Naive thymus-derived CD4-positive, alpha-beta T cell (primary cell): ENCODE measurements at regions not wholly inside any gene's neighbourhood (a gene's known extent, or its start where the extent isn't known, plus 50 kb on each side); places are given as distances from the start of the nearest gene placed in this dataset.

ENCODE experiments used
- ATAC-seq: fragments of 150-1000 bp; cut with Tn5 transposase; 2 replicates; pipeline ENCODE4 v1.10.0; 2021; ENCODE audit warnings: mild to moderate bottlenecking, moderate library complexity
- CTCF ChIA-PET: fragments of 350-600 bp; sonication (Branson Sonifier 250); formaldehyde crosslinking; loops from one replicate; lab custom pipeline; 2021; ENCODE audit warnings: antibody characterized with exemption; lab: Charles Lee
- POLR2A ChIA-PET: fragments of 350-600 bp; sonication (Branson Sonifier 250); formaldehyde crosslinking; loops from one replicate; lab custom pipeline; 2021; ENCODE audit warnings: antibody characterized with exemption, inconsistent platforms; lab: Charles Lee
- DNase-seq, 9 donors: peaks; one replicate each; pipeline versions ENCODE4 v3.0.0 to v3.0.0-alpha.2; 2020 to 2022; ENCODE audit warnings: mixed read lengths in 1 of 9
- H3K27ac ChIP-seq: one replicate; pipeline ENCODE4 v1.7.0; 2013; ENCODE audit warnings: mild to moderate bottlenecking, low read depth, low read length, moderate library complexity
- H3K27me3 ChIP-seq, 2 donors: one replicate each; pipeline ENCODE4 v1.7.0; 2013; ENCODE audit warnings: low read length in 2 of 2, mild to moderate bottlenecking in 2 of 2, moderate library complexity in 2 of 2; ENCODE audit not compliant: control insufficient read depth in 2 of 2, insufficient read depth in 2 of 2
- H3K36me3 ChIP-seq, 3 experiments: 1 replicate in 2 of 3; 2 replicates in 1 of 3; pipeline ENCODE4 v1.7.0; 2013; ENCODE audit warnings: low read length in 3 of 3, mild to moderate bottlenecking in 3 of 3, moderate library complexity in 1 of 3; ENCODE audit not compliant: insufficient read depth in 3 of 3, control insufficient read depth in 2 of 3
- H3K4me1 ChIP-seq, 2 donors: one replicate each; pipeline ENCODE4 v1.7.0; 2013; ENCODE audit warnings: low read length in 2 of 2, mild to moderate bottlenecking in 2 of 2, moderate library complexity in 1 of 2; ENCODE audit not compliant: control insufficient read depth in 2 of 2, insufficient read depth in 2 of 2
- H3K4me3 ChIP-seq: 2 replicates; pipeline ENCODE4 v1.7.0; 2013; ENCODE audit warnings: mild to moderate bottlenecking, low read length
- H3K9me3 ChIP-seq, 3 experiments: 1 replicate in 2 of 3; 2 replicates in 1 of 3; pipeline ENCODE4 v1.7.0; 2013; ENCODE audit warnings: low read length in 3 of 3; ENCODE audit not compliant: control insufficient read depth in 2 of 3
- H3K27ac Mint-ChIP-seq, 9 donors: one replicate each; pipeline ENCODE4 v1.8.0; 2020 to 2022; ENCODE audit warnings: mixed read lengths in 9 of 9, mild to moderate bottlenecking in 8 of 9, moderate library complexity in 5 of 9, inconsistent platforms in 2 of 9
- H3K27me3 Mint-ChIP-seq, 5 donors: one replicate each; pipeline ENCODE4 v1.8.0; 2021 to 2022; ENCODE audit warnings: mixed read lengths in 5 of 5, mild to moderate bottlenecking in 1 of 5
- H3K36me3 Mint-ChIP-seq, 5 donors: one replicate each; pipeline ENCODE4 v1.8.0; 2020 to 2022; ENCODE audit warnings: mixed read lengths in 5 of 5, mild to moderate bottlenecking in 3 of 5, inconsistent platforms in 1 of 5
- H3K4me1 Mint-ChIP-seq, 7 donors: one replicate each; pipeline ENCODE4 v1.8.0; 2020 to 2022; ENCODE audit warnings: mixed read lengths in 7 of 7, mild to moderate bottlenecking in 3 of 7, inconsistent platforms in 1 of 7
- H3K4me3 Mint-ChIP-seq, 10 donors: one replicate each; pipeline ENCODE4 v1.8.0; 2020 to 2022; ENCODE audit warnings: mild to moderate bottlenecking in 10 of 10, mixed read lengths in 10 of 10, moderate library complexity in 6 of 10, inconsistent platforms in 2 of 10
- H3K9me3 Mint-ChIP-seq, 11 donors: one replicate each; pipeline ENCODE4 v1.8.0; 2020 to 2022; ENCODE audit warnings: mixed read lengths in 11 of 11, mild to moderate bottlenecking in 4 of 11, inconsistent platforms in 1 of 11, moderate library complexity in 1 of 11
- intact Hi-C, 2 donors: fragments of 100-400 bp; cut with micrococcal nuclease; formaldehyde crosslinking; loops; one replicate each; pipeline ENCODE4 v1.15.1; 2023

- H3K27me3 Mint-ChIP-seq = no peaks in the 10 kb centered on the region
- DNase-seq = no peak
- Histone ChIP-seq H3K27ac (no peak overlapping the region), H3K4me1 (no peaks in the 10 kb centered on the region), H3K27me3 (no peaks in the 10 kb centered on the region), H3K9me3 (no peaks in the 10 kb centered on the region), H3K36me3 (no peaks in the 10 kb centered on the region), H3K4me3 (no peak overlapping the region)
- H3K4me3 Mint-ChIP-seq = no peak overlapping the region
- no peak overlapping the region for H3K27ac Mint-ChIP-seq
- intact Hi-C loops = no loop called here
- CTCF ChIA-PET = no interaction called here
- peaks cover 0 to 11% (median 0%) of the 10 kb centered on the region in 11 donors for H3K9me3 Mint-ChIP-seq
- no peaks in the 10 kb centered on the region for H3K36me3 Mint-ChIP-seq
- no peak for ATAC-seq
- POLR2A ChIA-PET = no interaction called here
- H3K4me1 Mint-ChIP-seq = no peaks in the 10 kb centered on the region
Measured at GRCh38 chr7:46414946-46415345, 493.9 kb upstream of the IGFBP3 start.

DNA sequence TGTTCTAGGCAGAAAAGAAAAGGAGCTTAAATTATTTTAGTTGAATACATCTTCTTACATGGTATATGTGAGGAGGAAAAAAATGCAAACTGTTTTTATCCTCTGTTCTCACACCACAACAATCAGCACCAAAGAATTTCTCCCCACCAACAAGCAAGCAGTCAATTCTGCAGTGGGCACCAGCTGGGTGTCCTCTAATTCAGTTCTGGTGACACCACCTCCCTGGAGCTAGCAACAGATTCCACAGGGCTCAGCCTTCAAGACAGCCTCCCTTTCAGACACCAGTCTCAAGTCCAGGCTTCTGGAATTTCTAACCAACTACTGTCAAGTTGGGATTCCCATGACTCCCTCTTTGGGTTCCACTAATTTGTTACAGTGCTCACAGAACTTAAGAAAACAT lies 490.2 kb upstream of the IGFBP3 start:
- Histone ChIP-seq H3K36me3 (no peaks in the 10 kb centered on the region), H3K27ac (no peak overlapping the region), H3K27me3 (no peaks in the 10 kb centered on the region), H3K4me1 (no peaks in the 10 kb centered on the region), H3K9me3 (no peaks in the 10 kb centered on the region), H3K4me3 (no peak overlapping the region)
- ChIA-PET CTCF (no interaction called here), POLR2A (no interaction called here)
- H3K4me3 Mint-ChIP-seq = no peak overlapping the region
- intact Hi-C loops = no loop called here
- ATAC-seq (no peak), DNase-seq (no peak)
- no peaks in the 10 kb centered on the region for H3K4me1 Mint-ChIP-seq
- H3K27ac Mint-ChIP-seq = no peak overlapping the region
- peaks cover 0 to 5% (median 0%) of the 10 kb centered on the region in 5 donors for H3K27me3 Mint-ChIP-seq
- H3K9me3 Mint-ChIP-seq = peaks cover 0 to 6% (median 0%) of the 10 kb centered on the region in 11 donors
- H3K36me3 Mint-ChIP-seq = peaks cover 0 to 6% (median 0%) of the 10 kb centered on the region in 5 donors

DNA sequence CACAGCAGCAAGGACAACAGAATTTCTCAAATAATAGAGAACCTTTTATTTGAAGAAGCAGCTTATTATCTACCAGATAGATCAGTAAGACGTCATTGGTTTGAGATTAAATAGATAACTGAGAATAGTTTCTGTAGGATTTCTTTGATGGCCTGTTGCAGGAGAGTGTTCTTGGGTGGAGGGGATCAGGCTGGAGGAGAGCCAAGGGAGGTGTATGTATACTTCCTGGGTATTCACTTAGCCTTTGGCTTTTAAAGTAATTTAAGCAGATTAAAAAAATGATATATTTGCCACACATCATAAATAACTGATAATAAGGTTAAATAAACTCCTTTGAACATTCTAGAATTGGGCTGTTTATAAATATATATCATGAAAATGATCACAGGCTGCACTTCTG lies 486.1 kb upstream of the IGFBP3 start:
- no peak for ATAC-seq
- Histone ChIP-seq H3K36me3 (no peaks in the 10 kb centered on the region), H3K9me3 (no peaks in the 10 kb centered on the region), H3K4me1 (no peaks in the 10 kb centered on the region), H3K27me3 (no peaks in the 10 kb centered on the region), H3K27ac (no peak overlapping the region), H3K4me3 (no peak overlapping the region)
- intact Hi-C loops = no loop called here
- peaks cover 0 to 5% (median 0%) of the 10 kb centered on the region in 5 donors for H3K27me3 Mint-ChIP-seq
- no peak overlapping the region for H3K27ac Mint-ChIP-seq
- H3K36me3 Mint-ChIP-seq = peaks cover 0 to 6% (median 0%) of the 10 kb centered on the region in 5 donors
- ChIA-PET POLR2A (no interaction called here), CTCF (interaction anchor here (0.6 kb wide), 1 partner anchor 13 kb away, joined by 3 read pairs; no protein-coding TSS in a partner anchor)
- no peak overlapping the region for H3K4me3 Mint-ChIP-seq
- no peaks in the 10 kb centered on the region for H3K4me1 Mint-ChIP-seq
- no peak for DNase-seq
- H3K9me3 Mint-ChIP-seq = peaks cover 0 to 9% (median 1%) of the 10 kb centered on the region in 11 donors

GRCh38 chr7:46397591-46397990 lies 476.5 kb upstream of the IGFBP3 start:
- no peak for DNase-seq
- intact Hi-C loops = no loop called here
- Mint-ChIP-seq H3K27ac (no peak overlapping the region), H3K4me1 (no peaks in the 10 kb centered on the region), H3K36me3 (no peaks in the 10 kb centered on the region), H3K27me3 (peaks cover 0 to 8% (median 4%) of the 10 kb centered on the region in 5 donors), H3K4me3 (no peak overlapping the region), H3K9me3 (peaks cover 0 to 17% (median 5%) of the 10 kb centered on the region in 11 donors)
- Histone ChIP-seq H3K4me1 (no peaks in the 10 kb centered on the region), H3K9me3 (no peaks in the 10 kb centered on the region), H3K36me3 (no peaks in the 10 kb centered on the region), H3K27me3 (no peaks in the 10 kb centered on the region), H3K27ac (no peak overlapping the region), H3K4me3 (no peak overlapping the region)
- CTCF ChIA-PET = no interaction called here
- no peak for ATAC-seq
- POLR2A ChIA-PET = no interaction called here

DNA sequence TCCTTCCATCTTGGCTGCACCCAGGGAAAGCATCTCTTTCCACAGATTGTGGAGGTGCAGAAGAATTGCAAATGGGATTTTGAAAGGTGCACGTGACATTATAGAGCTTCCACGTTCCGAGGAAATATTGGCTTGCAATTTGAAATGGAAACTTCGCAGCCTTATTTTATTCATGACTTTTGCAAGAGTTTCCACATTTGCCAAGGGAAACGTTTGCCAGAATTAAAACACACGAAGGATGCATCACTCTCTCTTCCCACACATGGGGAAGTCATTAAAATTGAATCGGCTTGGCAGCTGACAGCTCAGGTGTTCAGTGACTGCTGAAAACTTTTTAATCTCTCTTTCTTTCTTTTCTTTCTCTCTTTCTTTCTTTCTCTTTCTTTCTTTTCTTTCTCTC lies 475.4 kb upstream of the IGFBP3 start:
- H3K27ac Mint-ChIP-seq = no peak overlapping the region
- H3K4me3 ChIP-seq = no peak overlapping the region
- H3K4me3 Mint-ChIP-seq = no peak overlapping the region
- H3K36me3 ChIP-seq = no peaks in the 10 kb centered on the region
- DNase-seq = no peak
- peaks cover 0 to 17% (median 4%) of the 10 kb centered on the region in 11 donors for H3K9me3 Mint-ChIP-seq
- POLR2A ChIA-PET = no interaction called here
- intact Hi-C loops = no loop called here
- CTCF ChIA-PET = no interaction called here
- H3K4me1 Mint-ChIP-seq = no peaks in the 10 kb centered on the region
- no peaks in the 10 kb centered on the region for H3K4me1 ChIP-seq
- ATAC-seq = no peak
- H3K9me3 ChIP-seq = no peaks in the 10 kb centered on the region
- H3K27me3 Mint-ChIP-seq = peaks cover 0 to 10% (median 4%) of the 10 kb centered on the region in 5 donors
- H3K36me3 Mint-ChIP-seq = no peaks in the 10 kb centered on the region
- H3K27ac ChIP-seq = no peak overlapping the region
- no peaks in the 10 kb centered on the region for H3K27me3 ChIP-seq

GRCh38 chr7:46393142-46393541 lies 472.1 kb upstream of the IGFBP3 start:
- H3K36me3 Mint-ChIP-seq = no peaks in the 10 kb centered on the region
- no peak overlapping the region for H3K4me3 Mint-ChIP-seq
- peaks cover 0 to 10% (median 4%) of the 10 kb centered on the region in 5 donors for H3K27me3 Mint-ChIP-seq
- Histone ChIP-seq H3K36me3 (no peaks in the 10 kb centered on the region), H3K27ac (no peak overlapping the region), H3K27me3 (no peaks in the 10 kb centered on the region), H3K9me3 (no peaks in the 10 kb centered on the region), H3K4me3 (no peak overlapping the region), H3K4me1 (no peaks in the 10 kb centered on the region)
- no peak for ATAC-seq
- H3K4me1 Mint-ChIP-seq = no peaks in the 10 kb centered on the region
- CTCF ChIA-PET = no interaction called here
- no peak overlapping the region for H3K27ac Mint-ChIP-seq
- POLR2A ChIA-PET = no interaction called here
- DNase-seq = no peak
- intact Hi-C loops = no loop called here
- peaks cover 0 to 8% (median 7%) of the 10 kb centered on the region in 11 donors for H3K9me3 Mint-ChIP-seq
